ENCODE measurements at regions not wholly inside any gene's neighbourhood (a gene's known extent, or its start where the extent isn't known, plus 50 kb on each side); places are given as distances from the start of the nearest gene placed in this dataset.

DNA sequence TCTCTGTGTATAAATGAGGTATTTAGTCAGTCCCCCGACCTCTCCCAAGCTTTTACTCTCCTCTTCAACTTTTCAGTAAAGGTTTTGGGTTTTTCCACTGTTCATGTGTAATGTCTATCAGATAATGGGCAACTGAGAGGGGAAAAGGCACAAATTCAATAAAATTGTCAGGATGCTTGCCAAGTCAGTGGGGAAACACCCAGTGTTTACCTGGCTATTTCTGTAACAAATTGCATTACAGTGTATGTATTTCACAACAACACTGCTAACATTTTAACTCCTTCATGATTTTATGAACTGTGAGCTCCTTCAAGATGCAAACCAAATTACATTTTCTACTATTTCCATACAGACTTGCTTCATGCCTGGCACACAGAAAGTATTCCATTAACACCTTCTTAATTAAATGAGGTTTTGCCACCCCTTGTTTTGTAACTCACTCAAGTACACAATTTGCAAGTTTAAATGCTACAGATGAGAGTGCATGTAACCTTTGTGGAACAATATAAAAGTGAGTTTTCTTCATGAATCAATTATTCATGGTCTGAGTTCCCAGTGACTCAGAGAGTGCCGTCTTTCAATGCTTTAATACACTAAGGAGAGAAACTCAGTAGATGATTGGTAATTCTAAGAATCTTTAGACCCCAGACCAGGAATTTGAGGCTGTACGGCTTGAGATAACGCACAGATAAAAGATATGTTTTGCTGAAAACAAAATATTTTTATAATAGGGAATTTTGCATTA is 149.8 kb upstream of the TLL1 start:
- Mint-ChIP-seq H3K4me1 (peaks cover 33 to 34% of the 10 kb centered on the region in 2 experiments), H3K9me3 (no peaks in the 10 kb centered on the region; a peak in 2 of 5 replicates), H3K27me3 (ENCODE audit: low read depth) (no peaks in the 10 kb centered on the region), H3K4me3 (no peak overlapping the region), H3K27ac (no peak overlapping the region), H3K36me3 (ENCODE audit: insufficient read depth in 1 of 3, low read depth in 3 of 3) (peaks cover 0 to 5% (median 0%) of the 10 kb centered on the region in 3 experiments; a peak in 2 of 7 replicates)
- Histone ChIP-seq H3K27ac (ENCODE audit: insufficient read length, low read depth, low read length) (no peak overlapping the region), H3T11ph (ENCODE audit: low read length) (no peak overlapping the region), H3K4me1 (ENCODE audit: insufficient read depth, low read length) (peaks cover 3% of the 10 kb centered on the region; the same call in 1 of the 2 replicates), H3K9ac (ENCODE audit: extremely low read depth, insufficient read length, low read length) (no peak overlapping the region), H2AFZ (ENCODE audit: low read length) (no peak overlapping the region), H4K20me1 (ENCODE audit: control insufficient read depth, insufficient read depth, insufficient read length) (no peaks in the 10 kb centered on the region), H2BK15ac (ENCODE audit: low read depth, low read length) (no peak overlapping the region), H4K5ac (ENCODE audit: insufficient read length, low read depth, low read length) (no peak overlapping the region), H4K91ac (ENCODE audit: insufficient read length, low read depth, low read length) (no peak overlapping the region), H3K79me1 (ENCODE audit: insufficient read depth, low read depth, low read length, poor library complexity, severe bottlenecking) (no peaks in the 10 kb centered on the region), H2BK20ac (ENCODE audit: low read depth, low read length, poor library complexity, severe bottlenecking) (no peak overlapping the region), H3K23ac (ENCODE audit: insufficient read length, low read depth, low read length) (no peak overlapping the region), H3K14ac (ENCODE audit: insufficient read depth, low read length) (no peak overlapping the region), H3K9me3 (ENCODE audit: control insufficient read depth, low read depth, low read length) (no peaks in the 10 kb centered on the region), H3K4ac (ENCODE audit: low read depth, low read length) (no peak overlapping the region), H3K18ac (ENCODE audit: insufficient read length, low read depth, low read length) (no peak overlapping the region), H3K23me2 (ENCODE audit: insufficient read length, low read depth, low read length, poor library complexity, severe bottlenecking) (no peaks in the 10 kb centered on the region), H4K8ac (replicated peaks; ENCODE audit: insufficient read length, low read depth, low read length) (no peak overlapping the region), H2BK5ac (ENCODE audit: insufficient read length, low read length) (no peak overlapping the region), H3K79me2 (ENCODE audit: insufficient read depth, low read length) (no peaks in the 10 kb centered on the region), H2BK120ac (ENCODE audit: low read depth, low read length, poor library complexity, severe bottlenecking) (no peak overlapping the region), H2BK12ac (ENCODE audit: insufficient read length, low read depth, low read length) (no peak overlapping the region), H2AK5ac (ENCODE audit: insufficient read length, low read length) (no peak overlapping the region), H3K56ac (ENCODE audit: insufficient read length, low read depth, low read length) (no peak overlapping the region), H3K4me2 (ENCODE audit: insufficient read depth, insufficient read length, low read length) (no peak overlapping the region), H3K27me3 (ENCODE audit: insufficient read depth, low read length) (no peaks in the 10 kb centered on the region)
- no CpG with 5 or more reads among the region's 4 CpGs for WGBS (ENCODE audit: extremely low coverage, insufficient read length, low lambda C conversion rate)
- TF ChIP-seq, protein P1, sequence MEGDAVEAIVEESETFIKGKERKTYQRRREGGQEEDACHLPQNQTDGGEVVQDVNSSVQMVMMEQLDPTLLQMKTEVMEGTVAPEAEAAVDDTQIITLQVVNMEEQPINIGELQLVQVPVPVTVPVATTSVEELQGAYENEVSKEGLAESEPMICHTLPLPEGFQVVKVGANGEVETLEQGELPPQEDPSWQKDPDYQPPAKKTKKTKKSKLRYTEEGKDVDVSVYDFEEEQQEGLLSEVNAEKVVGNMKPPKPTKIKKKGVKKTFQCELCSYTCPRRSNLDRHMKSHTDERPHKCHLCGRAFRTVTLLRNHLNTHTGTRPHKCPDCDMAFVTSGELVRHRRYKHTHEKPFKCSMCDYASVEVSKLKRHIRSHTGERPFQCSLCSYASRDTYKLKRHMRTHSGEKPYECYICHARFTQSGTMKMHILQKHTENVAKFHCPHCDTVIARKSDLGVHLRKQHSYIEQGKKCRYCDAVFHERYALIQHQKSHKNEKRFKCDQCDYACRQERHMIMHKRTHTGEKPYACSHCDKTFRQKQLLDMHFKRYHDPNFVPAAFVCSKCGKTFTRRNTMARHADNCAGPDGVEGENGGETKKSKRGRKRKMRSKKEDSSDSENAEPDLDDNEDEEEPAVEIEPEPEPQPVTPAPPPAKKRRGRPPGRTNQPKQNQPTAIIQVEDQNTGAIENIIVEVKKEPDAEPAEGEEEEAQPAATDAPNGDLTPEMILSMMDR (conservative IDR thresholded peaks at IDR 0.05): no peak
- DNase-seq: no peak

Measured in H9 (cell line).